Ishikawa (cell line): ENCODE measurements at regions not wholly inside any gene's neighbourhood (a gene's known extent, or its start where the extent isn't known, plus 50 kb on each side); places are given as distances from the start of the nearest gene placed in this dataset.

Experiments used
- CEBPB ChIP-seq: IDR thresholded peaks from 2 replicates; pipeline ENCODE4 v1.6.1; 2012
- CREB1 ChIP-seq: IDR thresholded peaks from 2 replicates; pipeline ENCODE4 v1.6.1; 2012; ENCODE audit warnings: low read depth
- EGR1 ChIP-seq: IDR thresholded peaks from 2 replicates; pipeline ENCODE4 v1.6.1; 2012
- EP300 ChIP-seq: IDR thresholded peaks from 2 replicates; pipeline ENCODE4 v1.6.1; 2012; ENCODE audit warnings: borderline replicate concordance
- FOXM1 ChIP-seq: IDR thresholded peaks from 2 replicates; pipeline ENCODE4 v1.6.1; 2012; ENCODE audit warnings: low read depth, borderline replicate concordance
- NFIC ChIP-seq: IDR thresholded peaks from 2 replicates; pipeline ENCODE4 v1.6.1; 2012
- RAD21 ChIP-seq: IDR thresholded peaks from 2 replicates; pipeline ENCODE4 v1.6.1; 2012; ENCODE audit warnings: low read depth
- TAF1 ChIP-seq: IDR thresholded peaks from 2 replicates; pipeline ENCODE4 v1.6.1; 2012; ENCODE audit warnings: low read depth, mild to moderate bottlenecking
- TCF12 ChIP-seq: IDR thresholded peaks from 2 replicates; pipeline ENCODE4 v1.6.1; 2012; ENCODE audit warnings: low read depth
- TEAD4 ChIP-seq: IDR thresholded peaks from 2 replicates; pipeline ENCODE4 v1.6.1; 2012
- YY1 ChIP-seq: IDR thresholded peaks from 2 replicates; pipeline ENCODE4 v1.6.1; 2012; ENCODE audit warnings: low read depth
- ZBTB7A ChIP-seq: IDR thresholded peaks from 2 replicates; pipeline ENCODE4 v1.6.1; 2012; ENCODE audit warnings: low read depth
- TF ChIP-seq, protein P1 (sequence below): IDR thresholded peaks from 2 replicates; pipeline ENCODE4 v1.6.1; 2012
- TF ChIP-seq, protein P2 (sequence below): IDR thresholded peaks from 2 replicates; pipeline ENCODE4 v1.6.1; 2012
- TF ChIP-seq, protein P3 (sequence below): IDR thresholded peaks from 2 replicates; pipeline ENCODE4 v1.6.1; 2012; ENCODE audit warnings: low read depth, mild to moderate bottlenecking

DNA sequence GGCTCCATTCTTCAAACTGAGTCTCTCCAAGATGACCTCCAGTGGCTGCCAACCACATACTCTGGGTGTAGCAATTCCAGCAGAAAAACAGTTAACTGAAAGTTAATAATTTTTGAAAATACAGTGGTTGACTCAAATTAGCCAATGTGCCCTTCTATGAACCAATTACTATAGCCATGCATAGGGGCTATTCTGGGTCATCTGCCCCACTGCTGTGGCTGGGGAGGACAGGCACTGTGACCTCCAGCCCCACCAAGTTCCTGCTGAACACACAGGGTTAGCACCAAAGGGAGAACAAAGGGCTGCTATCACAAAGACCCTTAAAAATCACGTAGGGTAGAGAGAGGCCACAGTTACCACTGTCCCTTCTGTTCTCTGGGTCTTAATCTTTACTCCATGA is 123.0 kb downstream of the IRS1 start:
- TF ChIP-seq EP300 (no peak), RAD21 (no peak), YY1 (no peak), CEBPB (no peak), TAF1 (no peak), TCF12 (no peak)
- TF ChIP-seq, protein P1, sequence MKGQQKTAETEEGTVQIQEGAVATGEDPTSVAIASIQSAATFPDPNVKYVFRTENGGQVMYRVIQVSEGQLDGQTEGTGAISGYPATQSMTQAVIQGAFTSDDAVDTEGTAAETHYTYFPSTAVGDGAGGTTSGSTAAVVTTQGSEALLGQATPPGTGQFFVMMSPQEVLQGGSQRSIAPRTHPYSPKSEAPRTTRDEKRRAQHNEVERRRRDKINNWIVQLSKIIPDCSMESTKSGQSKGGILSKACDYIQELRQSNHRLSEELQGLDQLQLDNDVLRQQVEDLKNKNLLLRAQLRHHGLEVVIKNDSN: no peak

DNA sequence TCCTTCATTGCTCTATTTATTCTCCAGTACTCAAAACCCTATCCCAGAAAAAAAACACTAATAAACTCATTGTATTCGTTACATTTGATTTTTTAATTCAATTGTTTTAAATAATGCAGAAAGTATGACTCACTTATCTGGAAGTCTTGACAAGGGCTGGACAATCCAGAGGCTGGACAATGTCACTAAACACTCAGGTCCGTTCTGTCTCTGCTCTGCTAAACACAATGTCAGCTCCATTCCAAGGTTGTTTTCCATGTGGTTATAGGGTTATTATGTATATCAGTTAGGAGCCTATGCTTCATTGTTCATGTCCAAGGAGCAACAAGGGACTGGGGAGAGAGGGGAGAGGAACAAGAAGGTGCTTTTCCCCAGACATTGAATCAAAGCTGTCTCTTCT is 125.5 kb downstream of the IRS1 start:
- peak; percentile 60; the same call in 1 of the 2 replicates for TF ChIP-seq EP300
- no peak for TF ChIP-seq ZBTB7A

DNA sequence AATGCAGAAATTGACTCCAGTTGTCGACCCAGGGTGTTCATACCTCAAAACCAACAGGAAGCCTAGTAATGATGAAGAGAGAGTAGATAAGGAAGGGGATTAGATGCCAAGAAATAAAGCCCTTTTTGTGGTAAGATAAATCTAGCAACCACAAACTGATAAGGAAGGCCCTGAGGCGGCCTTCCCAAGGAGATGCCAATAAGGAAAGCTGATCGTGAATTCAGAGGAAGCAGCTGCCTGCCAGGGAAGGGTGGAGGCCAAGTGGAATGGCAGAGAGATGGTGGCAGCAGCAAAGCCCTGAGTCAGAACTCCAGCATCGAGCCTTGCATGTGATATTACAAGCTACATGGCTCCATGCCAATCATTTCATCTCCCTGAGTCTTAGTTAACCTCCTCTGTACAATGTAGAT is 126.3 kb downstream of the IRS1 start:
- TF ChIP-seq RAD21 (no peak), NFIC (peak; percentile 54)

DNA sequence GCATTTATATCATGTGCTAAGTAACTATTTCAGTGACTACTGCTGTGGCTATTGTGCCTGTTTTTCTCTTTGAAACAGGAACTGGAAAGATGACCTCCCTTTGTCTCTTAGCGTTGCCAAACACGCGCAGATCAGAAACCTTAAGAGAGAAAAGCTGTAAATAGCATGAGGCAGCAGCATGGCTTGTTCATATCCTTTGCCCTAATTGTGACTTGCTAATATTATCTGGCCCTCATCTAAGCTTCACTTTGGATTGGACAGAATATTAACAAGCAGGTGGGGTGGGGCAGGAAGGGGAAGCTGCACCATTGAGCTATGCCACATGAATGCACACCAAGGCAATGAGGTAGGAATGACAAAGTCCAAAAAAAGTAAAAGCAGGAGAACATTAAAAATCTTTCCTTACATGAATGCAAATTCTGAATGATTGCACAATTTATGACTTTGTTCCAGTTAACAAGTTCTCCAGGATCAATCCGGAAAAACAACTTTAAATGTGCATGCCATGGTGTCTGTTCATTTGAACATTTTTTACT is 128.4 kb downstream of the IRS1 start:
- TF ChIP-seq EGR1 (no peak), CEBPB (peak; percentile 35; the same call in 1 of the 2 replicates)

DNA sequence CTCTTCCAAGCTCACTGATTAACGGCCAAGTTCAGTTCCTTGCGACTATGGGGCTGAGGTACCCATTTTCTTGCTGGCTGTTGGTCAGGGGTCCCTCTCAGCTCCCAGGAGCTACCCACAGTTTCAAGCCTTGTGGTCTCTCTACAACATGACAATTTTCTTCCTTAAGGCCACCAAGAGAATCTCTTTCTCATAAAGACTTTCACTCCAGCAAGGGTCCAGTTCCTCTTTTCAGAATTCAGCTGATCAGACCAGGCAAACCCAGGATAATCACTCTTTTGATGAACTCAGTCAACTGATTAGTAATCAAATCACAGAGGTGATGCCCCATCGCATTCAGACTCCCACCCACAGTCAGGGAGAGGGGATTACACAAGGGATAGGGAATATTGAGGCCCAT is 129.7 kb downstream of the IRS1 start:
- no peak for TF ChIP-seq TAF1
- no peak for TF ChIP-seq RAD21
- no peak for TF ChIP-seq EP300
- no peak for TF ChIP-seq NFIC
- TF ChIP-seq ZBTB7A: no peak
- TF ChIP-seq TEAD4: no peak
- TF ChIP-seq, protein P1: no peak
- no peak for TF ChIP-seq YY1
- TF ChIP-seq CREB1: no peak
- TF ChIP-seq, protein P2, sequence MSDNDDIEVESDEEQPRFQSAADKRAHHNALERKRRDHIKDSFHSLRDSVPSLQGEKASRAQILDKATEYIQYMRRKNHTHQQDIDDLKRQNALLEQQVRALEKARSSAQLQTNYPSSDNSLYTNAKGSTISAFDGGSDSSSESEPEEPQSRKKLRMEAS: no peak
- TF ChIP-seq TCF12: no peak
- TF ChIP-seq, protein P3, sequence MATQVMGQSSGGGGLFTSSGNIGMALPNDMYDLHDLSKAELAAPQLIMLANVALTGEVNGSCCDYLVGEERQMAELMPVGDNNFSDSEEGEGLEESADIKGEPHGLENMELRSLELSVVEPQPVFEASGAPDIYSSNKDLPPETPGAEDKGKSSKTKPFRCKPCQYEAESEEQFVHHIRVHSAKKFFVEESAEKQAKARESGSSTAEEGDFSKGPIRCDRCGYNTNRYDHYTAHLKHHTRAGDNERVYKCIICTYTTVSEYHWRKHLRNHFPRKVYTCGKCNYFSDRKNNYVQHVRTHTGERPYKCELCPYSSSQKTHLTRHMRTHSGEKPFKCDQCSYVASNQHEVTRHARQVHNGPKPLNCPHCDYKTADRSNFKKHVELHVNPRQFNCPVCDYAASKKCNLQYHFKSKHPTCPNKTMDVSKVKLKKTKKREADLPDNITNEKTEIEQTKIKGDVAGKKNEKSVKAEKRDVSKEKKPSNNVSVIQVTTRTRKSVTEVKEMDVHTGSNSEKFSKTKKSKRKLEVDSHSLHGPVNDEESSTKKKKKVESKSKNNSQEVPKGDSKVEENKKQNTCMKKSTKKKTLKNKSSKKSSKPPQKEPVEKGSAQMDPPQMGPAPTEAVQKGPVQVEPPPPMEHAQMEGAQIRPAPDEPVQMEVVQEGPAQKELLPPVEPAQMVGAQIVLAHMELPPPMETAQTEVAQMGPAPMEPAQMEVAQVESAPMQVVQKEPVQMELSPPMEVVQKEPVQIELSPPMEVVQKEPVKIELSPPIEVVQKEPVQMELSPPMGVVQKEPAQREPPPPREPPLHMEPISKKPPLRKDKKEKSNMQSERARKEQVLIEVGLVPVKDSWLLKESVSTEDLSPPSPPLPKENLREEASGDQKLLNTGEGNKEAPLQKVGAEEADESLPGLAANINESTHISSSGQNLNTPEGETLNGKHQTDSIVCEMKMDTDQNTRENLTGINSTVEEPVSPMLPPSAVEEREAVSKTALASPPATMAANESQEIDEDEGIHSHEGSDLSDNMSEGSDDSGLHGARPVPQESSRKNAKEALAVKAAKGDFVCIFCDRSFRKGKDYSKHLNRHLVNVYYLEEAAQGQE: no peak
- TF ChIP-seq CEBPB: no peak
- no peak for TF ChIP-seq EGR1
- TF ChIP-seq FOXM1: no peak

DNA sequence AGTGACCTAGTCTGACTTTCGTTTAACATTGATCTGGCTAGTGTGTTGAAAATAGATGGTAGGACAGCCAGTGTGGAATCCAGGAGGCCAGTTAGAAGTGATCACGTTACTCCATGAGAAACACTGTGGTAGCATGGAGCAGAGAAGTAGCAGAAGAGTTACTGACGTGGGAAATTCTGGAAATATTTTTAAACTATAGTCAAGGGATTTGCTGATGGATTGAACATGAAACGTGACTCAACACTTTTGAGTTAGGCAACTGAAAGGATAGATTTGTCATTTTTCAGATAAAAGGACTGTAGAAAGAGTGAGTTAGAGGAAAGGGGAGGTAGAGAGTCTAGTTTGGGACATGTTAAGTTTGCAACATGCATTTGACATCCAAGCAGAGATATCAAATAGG is 130.4 kb downstream of the IRS1 start:
- no peak for TF ChIP-seq TAF1
- TF ChIP-seq TEAD4: no peak
- TF ChIP-seq CREB1: no peak
- no peak for TF ChIP-seq NFIC

DNA sequence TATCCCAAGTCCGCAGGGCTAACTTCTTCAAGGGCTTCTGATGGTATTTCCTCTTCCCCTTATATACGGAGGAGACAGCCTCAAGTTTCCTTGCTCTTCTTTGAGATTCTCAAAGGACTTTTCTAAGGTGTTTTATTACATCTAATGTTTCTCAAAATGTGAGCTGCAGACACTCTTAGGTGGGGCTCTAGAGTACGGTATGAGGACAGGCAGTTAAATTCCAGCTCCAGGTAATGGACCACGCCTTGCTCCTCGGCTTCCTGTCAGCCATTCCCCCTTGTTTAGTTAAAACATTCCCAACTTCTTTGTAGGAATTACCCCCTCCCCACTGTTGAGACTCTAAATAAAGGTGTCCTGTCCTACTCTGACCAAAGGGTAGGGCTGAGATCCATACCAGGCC is 131.9 kb downstream of the IRS1 start:
- TF ChIP-seq EP300 (no peak), TAF1 (no peak), YY1 (no peak), CREB1 (no peak), RAD21 (no peak), FOXM1 (no peak), CEBPB (no peak), ZBTB7A (no peak), TCF12 (no peak), NFIC (no peak), TEAD4 (no peak), EGR1 (no peak)
- TF ChIP-seq, protein P3: no peak
- TF ChIP-seq, protein P2: no peak
- TF ChIP-seq, protein P1: no peak
